ENCODE measurements at regions not wholly inside any gene's neighbourhood (a gene's known extent, or its start where the extent isn't known, plus 50 kb on each side); places are given as distances from the start of the nearest gene placed in this dataset.

DNA sequence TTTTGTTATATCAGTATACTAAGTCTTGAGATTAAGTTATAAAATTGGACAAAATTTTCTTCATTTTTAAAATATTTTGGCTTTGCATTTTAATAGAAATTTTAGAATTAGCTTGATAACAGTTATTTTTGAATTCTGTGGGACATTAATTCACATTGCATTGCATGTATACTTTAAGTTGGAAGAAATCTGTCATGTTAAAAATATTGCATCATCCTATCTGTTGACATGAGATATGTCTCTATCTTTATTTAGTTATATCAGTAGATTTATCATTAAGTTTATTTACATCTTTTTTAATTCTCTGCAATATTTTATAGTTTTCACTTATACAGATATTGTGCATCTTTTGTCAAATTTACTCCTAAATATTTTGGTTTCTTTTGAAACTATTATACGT, 904.6 kb upstream of the NR2F2 start:
- no peak for DNase-seq

DNA sequence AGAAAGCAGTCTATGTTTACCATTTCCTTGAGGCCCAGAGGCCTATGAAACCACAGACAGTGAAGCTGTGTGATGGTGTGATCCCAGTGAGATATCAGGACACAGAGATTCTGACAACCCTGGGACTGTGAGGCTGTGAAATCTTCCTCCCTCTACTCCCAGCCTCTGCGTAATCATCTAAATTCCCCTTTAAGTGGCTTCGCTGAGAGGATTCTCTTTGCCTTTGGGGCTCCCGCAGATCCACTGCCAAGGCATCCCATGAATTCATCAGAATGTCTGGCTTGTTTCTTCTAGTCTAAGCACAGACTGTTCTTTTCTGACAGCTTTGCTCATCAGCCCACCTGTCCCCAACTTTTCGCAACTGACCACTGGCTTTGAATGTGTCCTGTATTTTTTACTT, 901.2 kb upstream of the NR2F2 start:
- no peak for DNase-seq

DNA sequence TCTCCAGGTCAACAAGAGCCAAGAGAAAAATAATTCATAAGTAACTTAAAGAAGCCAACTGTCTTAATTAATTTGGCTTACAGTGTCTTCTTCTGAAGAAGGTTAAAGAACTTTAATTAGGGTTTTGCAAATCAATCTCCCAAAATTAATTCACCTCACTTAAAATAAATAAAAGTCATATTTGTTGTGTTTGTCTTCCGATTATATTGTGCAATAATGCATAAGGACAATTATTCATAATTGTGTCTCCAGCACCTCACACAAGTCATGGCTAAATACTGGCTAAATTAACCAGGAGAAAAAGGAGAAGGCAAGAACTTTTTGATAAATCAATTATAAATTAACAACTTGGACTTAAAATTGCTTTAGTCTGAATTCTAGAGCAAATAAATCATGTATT, 899.0 kb upstream of the NR2F2 start:
- no peak for DNase-seq

DNA sequence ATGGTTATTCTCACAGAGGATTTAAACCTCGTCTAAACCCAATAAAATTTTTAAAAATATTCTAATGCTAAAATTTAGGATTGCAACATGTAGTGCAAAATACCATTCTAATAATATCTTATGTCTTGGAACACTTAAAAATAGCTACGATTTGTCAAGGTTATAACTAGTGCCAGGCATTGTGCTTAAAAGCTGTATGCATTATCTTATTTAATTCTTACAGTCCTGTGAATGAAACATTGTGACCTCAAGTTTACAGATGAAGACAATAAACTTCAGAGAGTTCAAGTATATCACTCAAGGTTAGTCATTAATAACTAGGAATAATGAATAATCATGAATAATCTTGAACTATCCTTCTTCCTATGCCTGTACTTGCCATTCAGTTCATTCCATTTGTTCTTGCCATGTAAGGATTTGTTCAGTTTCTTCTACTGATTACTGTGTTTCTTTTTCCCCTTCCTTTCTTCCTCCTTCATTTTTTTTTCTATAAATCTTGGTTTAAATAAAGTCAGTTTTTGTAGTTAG, 897.6 kb upstream of the NR2F2 start:
- DNase-seq: no peak

DNA sequence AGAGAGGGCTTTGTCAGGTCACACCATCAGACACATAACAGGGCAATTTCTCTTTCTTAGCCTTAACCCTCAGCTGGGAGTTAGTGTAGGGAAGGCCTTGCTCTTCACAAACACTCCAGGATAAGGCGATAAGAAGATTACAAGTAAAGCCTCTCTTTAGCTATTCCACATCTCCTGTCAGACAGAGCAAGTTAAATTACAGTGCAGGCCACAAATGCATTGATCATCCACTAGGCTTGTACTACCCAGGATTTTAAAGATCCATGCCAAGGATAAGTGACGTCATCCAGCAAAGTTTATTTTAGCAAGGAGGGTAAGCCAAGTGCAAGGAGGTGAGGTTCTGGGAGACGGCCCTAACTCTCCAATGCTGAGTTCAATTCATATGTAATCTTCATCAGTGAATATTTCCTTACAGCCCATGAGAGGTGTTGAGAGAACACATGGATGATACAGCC, 890.6 kb upstream of the NR2F2 start:
- DNase-seq: no peak

DNA sequence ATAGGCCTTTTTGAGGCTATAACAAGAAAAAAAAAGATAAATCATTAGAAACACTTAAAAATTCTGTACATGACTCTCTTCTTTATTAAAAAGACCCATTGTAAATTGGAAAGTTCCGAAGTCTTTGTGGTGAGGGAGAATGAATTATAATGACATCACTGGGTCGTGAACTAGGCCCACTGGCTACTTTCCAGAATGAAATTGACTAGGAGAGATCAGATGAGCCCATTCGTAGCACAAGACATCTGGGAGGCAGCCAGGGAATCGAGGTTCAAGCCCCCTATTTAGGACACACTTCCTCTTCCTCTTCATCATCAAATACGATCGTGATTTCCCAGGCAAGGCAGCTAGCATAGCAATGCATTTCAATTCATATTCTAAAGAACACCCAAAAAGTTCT, 889.8 kb upstream of the NR2F2 start:
- DNase-seq: no peak

DNA sequence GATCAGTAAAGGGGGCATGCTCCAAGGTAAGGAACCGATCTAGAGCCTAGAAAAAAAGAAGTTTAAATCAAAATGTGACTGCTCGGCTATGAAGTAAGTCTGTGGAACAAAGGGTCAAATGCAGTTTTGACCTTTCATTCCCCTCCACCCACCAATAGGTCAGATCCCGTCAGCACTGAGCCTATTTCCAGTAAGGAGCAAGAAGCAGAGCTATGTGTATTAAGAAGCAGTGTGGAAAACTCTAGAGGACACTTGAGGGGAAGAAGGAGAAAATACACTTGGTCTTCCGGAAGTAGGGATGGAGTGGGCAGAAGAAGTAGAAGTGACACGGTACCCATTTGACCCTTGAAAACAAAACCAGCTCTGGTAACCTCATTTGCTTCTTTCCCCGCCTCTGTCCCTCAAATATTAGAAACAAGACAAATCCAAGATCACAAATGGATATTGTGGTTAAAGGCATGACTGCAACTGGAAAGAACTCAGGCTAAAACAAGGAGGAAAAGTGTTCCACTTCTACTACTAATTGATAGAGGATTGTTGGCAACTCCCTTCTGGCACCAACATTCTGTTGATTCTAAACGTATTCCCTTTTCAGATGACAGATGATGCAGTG, 888.3 kb upstream of the NR2F2 start:
- DNase-seq: no peak

DNA sequence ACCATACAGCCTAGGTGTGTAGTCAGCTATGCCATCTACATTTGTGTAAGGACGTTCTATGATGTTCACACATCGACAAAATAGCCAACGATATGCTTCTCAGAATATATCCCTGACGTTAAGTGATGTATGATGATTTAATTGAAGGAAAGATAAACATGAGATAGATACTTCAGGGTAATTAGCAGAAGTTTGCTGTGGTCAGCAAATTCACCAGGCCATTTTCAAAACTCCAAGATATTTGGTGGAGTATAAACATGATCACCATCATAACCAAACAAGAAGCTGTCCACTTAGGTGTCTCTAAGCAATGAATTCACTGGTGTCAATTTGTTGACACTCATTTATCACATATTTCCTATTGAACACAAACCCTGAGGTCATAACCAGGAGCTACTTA, 885.6 kb upstream of the NR2F2 start:
- DNase-seq: no peak

DNA sequence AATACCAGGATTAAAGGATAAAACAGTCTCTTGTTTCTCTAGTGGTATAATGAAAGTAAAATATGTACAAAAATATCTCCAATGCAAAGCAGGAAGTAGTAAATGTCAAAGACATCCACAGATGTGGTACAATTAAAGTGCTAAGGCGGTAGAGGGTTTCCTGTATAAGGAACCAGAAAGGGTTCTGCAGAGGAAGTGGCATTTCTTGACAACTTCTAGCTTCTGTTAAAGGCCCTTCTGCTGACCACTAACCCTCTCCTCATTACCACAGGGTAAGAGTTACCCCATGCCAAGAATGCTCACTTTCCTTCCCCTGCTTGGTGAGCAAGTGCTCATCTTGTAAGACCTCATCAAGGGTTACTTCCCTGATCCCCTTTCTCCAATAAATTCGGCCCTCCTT, 883.6 kb upstream of the NR2F2 start:
- no peak for DNase-seq

DNA sequence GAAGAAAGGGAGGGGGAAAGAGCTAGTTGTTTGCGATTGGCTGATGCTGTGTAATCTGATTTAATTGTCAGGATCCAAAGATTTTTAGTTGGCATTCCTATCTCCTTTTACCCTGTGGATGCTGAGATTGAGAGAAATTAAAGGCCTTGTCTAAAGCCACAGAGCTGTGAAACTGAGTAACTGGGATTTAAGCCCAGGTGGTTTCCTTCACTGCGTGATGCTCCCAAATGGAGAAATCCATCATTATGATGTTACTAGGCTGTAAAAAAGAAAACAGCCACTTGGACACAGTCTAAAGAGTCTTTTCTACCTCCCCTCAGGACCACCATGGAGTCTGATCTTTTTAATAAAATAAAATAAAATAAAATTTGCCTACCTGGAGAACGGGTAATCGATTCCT, 883.0 kb upstream of the NR2F2 start:
- no peak for DNase-seq

DNA sequence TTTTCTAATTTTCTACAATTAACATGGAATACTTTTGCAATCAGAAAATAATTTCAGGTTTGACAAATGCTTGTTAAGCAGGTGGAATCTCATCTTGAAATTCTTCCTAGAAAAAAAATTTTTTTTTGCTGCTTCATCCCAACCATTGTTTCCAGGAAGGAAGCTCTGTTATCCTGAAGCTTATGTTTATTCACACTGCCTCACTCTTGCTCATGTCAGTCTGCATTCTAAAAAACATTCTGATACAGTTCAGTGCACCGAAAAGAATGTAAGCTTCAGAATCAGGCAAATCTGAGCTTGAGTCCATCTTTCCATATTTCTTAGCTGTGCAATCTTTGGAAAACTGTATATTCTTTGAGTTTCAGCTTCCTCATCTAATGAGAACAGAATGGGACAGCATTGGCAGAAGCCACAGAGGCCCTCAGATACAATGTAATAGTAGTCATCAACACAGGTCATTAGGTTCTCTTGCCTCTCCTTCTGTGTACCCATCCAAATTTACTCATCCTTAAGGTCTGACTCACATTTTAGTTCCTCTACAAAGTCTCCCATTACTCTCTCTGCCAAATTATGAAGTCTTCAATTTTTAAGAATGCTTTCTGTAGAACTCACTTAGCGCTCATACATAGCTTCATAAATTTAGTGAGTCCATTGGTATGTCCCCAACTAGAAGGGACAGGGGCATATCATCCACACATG, 881.8 kb upstream of the NR2F2 start:
- no peak for DNase-seq

DNA sequence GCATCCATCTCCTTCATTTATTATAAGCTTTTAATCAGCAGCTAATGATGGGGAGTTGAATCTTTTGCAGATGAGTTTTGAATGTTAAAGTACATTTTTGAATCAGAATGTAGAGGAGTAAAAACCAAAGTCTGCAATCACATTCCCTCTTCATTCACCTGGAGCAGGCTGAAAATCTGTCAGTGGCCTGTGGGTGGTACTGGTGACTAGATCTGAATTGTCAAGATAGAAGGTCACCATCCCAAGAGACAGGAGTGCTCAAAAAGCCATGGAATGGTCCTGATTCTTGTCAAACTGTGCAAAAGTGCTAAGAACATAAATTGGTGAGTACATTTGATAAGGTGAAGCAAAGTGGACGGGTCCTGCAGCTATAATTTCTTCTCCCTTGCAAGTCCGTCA, 881.3 kb upstream of the NR2F2 start:
- DNase-seq: no peak

DNA sequence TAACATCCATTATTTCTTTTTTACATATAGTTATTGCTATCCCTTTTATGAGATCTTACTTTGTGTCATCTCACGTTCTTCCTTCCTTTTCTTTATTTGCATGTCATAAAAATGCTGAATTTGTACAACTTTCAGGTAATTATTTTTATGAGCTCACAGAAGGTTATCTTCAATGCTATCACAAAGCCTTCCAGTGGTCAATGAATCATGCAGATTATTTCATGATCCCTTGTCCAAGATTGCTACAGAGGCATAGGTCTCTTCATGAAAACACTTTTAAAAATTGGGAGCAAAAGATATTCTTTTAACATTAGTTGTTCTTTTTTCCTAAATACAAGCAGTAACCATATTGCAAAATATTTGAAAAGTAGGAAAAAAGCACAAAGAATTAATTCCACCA, 880.1 kb upstream of the NR2F2 start:
- DNase-seq: no peak

DNA sequence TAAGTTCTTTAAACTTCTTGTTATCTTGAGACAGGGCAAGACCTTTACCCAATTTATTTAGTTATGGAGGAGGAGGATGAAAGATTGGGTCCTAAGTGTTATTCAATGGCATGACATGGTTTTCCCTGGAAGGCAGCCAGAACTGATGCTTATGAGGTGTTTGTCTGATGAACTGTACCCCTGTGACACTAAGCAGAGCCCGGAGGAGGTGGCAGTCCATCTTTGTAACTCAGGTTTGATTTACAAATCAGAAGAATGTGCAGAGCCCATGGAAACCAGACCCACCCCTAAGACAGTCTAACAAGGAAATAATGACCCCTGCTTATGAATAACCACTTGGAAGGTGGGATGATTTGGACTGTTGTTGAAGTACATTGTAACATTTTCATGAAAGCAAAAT, 878.6 kb upstream of the NR2F2 start:
- DNase-seq: no peak

DNA sequence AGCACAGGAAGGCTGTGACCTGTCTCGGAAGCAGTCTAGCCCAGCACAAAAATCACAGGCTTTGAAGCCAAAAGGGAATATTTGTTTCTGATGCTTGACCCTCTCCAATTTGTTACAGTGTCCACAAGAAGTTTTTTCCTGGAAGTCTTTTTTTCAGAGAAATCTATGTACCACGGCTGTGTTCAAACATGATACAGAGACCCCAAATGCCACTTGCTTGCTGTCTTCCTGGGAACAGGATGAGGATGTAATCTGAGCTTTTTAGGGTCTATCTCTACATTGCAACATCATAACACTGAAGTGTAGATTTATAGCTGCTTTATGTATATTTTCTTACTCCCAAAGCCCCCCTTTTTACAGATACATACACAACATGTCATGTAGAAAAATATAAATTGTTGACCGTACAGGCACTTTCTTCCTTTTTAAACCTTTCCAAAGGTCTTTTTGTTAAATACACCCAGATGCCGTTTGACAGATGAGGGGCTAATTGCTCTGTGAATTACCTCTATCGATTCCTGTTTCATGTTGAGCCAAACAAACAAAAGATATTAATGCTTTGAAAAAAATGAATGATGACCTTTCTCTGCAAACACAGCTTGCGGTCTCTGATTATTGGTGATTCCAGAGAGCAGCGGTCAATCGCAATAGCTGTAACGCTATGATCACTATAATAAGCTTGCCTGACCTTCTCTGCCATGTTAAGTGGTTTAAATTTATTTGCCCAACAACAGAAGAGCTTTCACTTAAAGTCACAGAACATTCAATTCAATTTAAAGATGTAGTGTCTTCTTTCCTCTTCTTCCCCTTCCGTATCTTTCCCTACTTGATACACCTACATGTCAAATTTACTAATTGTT, 875.9 kb upstream of the NR2F2 start:
- DNase-seq: no peak

DNA sequence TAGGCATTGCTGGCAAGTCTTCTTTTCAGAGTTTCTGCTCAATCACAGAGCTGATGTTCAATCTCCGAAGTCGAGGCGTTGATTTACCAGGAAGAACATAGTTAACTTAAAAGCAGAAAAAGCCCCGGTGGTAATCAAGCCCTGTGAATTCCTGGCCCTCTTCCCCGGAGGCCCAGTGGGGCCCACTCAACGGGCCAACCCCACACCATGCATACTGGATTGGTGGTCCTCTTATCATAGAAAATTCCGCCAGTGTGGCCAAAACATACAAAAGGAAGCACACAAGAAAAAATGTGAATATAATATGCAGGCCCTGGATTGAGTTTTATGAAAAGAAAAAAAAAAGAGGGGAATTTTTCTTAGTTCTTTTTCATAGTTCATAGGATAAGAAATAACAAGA, 873.0 kb upstream of the NR2F2 start:
- DNase-seq: no peak

DNA sequence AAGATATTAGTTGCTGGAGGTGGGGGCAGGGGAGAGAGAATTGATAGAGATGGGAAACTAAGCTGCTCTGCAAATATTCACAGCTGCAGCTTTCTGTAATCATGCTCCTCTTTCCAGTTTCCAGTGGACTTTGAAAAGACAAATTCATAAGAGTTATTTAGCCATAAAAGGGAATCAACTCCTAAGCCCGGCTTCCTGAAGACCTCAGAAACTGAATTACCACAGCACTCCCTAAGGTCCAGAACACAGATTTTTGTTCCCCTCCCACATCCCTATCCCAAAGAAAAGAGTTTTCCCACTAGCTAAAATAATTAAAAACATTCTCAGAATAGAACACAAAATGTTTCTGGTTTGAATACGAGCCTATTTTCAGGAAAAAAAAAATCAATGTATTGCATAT, 871.8 kb upstream of the NR2F2 start:
- DNase-seq: no peak

DNA sequence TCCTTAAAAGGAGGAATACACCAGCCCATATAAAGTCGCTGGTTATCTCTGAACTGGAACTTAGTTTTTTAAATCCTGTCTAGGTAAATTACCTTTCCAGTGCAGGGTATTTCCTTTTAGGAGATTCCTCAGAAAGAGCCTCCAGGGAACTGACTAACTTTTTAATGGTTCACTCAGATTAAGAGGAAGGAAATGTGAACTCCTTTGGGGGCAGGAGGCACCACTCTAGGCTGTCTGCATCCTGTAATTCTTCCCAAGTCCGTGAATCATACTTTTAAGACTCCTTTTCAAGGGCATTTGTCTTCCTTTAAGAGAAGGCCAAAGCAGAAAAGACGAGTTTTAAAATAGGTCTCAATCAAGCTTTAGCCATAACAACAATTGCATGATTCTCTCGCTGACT, 871.2 kb upstream of the NR2F2 start:
- DNase-seq: no peak

DNA sequence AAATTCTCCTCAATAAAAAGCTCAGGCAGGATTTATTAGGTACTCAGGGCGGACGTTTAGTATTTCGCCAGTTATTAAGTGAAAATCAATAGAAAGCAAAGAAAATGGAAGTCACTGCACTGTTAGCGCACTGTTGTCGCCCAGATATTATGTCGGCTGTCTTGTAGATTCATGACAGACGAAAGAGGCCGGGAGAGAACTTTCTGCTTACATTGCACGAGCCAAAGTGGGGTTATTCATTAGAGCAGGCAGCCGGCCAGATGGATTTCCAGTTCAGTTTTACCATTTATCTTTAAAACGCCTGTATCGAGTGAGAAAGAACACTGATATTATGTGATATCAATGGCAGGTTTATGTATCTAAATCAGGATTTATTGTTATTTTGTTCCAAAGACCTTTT, 866.0 kb upstream of the NR2F2 start:
- no peak for DNase-seq

DNA sequence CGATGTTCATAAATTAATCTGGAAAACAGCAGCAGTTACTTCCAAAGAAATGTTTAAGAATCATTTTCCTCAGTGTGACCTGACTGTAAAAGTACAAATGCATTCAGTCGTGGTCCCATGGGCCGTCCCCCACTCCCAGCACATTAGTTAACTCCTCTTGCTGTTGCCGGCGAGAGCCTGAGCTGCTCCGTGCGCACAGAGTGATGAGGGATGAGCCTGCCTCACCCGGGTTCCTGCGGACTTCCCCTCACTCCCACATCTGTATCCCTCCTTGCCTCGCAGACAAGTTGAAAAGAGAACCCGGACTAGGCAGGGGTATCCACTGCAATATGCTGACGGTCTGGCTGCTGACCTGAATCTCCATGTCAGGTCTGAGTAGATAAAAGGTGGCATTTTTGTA, 861.7 kb upstream of the NR2F2 start:
- DNase-seq: no peak

DNA sequence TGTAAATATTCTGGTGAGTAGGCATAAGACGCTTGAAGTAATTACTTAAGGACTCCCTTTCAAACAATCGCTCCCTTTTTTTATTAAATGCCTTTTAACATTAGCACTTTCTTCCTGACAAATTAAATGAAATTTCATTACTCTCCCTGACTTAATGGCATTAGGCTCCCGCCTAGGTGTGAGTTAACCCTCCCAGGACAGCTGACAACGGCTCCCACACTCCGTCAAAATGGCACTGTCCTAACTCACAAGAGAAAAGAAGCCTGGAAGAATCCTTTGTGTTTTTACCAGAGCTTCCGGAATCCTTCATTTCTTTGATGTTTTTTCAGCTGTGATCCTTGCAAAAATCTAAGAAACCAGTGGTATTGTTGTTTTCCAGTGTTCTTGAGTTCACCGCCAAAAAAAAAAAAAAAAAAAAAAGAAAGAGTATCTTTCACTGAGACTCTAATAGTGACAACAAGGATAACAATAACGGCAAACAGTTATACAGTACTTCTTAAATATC, 861.0 kb upstream of the NR2F2 start:
- DNase-seq: no peak

DNA sequence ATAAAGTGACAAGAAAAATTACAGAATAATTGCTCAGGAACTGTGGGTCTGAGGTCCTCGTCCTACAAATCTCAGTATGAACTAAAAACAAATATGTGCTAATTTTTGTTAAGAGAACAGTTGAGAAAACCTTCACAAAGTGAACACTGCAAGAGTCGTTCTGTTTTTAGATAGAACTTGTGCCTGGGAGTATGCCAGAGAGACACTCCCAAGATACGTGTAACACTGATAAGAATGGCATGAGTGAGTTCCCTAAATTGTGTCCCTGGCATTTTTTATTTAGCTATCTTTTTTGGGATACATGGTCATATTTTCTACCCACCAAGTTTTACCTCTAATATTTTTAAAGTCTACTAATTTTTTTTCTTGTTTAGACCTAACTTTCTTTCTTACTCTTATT, 860.0 kb upstream of the NR2F2 start:
- DNase-seq: no peak

DNA sequence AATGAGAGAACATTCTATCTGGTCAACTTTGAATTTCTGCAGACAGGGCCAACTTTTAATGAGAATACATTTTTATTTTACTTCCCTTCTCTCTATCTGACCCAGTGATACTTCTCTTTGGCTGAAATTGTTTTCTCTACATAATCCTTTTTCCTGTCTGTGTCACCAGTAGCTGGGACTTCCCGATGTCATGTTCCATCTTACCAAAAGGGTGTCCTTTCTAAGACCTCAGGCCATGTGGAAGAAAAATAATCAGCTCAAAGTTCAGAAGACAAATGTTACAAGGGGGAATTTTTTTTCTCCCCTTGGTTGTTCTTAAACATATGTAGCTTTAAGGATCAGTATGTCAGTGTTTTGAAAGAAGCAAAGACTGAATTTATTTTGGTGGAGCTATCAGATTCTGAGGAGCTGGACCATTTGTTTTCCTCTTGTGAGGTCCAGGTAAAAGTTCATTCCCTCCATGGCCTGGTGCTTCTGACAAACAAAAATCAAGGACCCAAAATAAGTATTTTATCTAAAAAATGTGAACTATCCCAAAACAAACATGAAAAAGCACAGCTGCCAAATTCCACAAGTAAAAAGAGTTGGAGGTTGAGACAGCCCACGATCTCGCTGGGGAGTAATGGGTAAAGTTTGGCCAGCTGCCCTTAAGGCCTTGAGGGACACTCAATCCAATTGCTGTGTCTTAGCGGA, 859.4 kb upstream of the NR2F2 start:
- no peak for DNase-seq
